ENCODE measurements at regions not wholly inside any gene's neighbourhood (a gene's known extent, or its start where the extent isn't known, plus 50 kb on each side); places are given as distances from the start of the nearest gene placed in this dataset.

GRCh38 chr13:29689548-29689947 lies 94.1 kb upstream of the SLC7A1 start:
- TF ChIP-seq CTCF (IDR thresholded peaks at IDR 0.05), result no peak
- TF ChIP-seq POLR2A (IDR thresholded peaks at IDR 0.05), result no peak

All from vagina (tissue), 2 donors.